ENCODE measurements at regions not wholly inside any gene's neighbourhood (a gene's known extent, or its start where the extent isn't known, plus 50 kb on each side); places are given as distances from the start of the nearest gene placed in this dataset.

- Histone ChIP-seq H3K36me3 (ENCODE audit: control insufficient read depth, insufficient read depth, low read length) (no peaks in the 10 kb centered on the region), H3K27ac (ENCODE audit: low read length) (no peak overlapping the region), H3K9me3 (ENCODE audit: control insufficient read depth, low read depth, low read length) (no peaks in the 10 kb centered on the region), H3K4me1 (ENCODE audit: control insufficient read depth, insufficient read depth, low read length) (no peaks in the 10 kb centered on the region), H3K4me3 (ENCODE audit: low read length) (no peak overlapping the region), H3K27me3 (ENCODE audit: control insufficient read depth, insufficient read depth, low read length) (peaks cover 7% of the 10 kb centered on the region)
- DNase-seq = no peak
- WGBS (ENCODE audit: insufficient coverage, low lambda C conversion rate) = no CpG with 5 or more reads among the region's 3 CpGs
Measured at GRCh38 chr6:40779409-40779808, 192.2 kb upstream of the LRFN2 start.

GRCh38 chr6:40778918-40779317, 191.8 kb upstream of the LRFN2 start:
- DNase-seq = no peak
- H3K27ac ChIP-seq (ENCODE audit: low read length) = no peak overlapping the region
- WGBS (ENCODE audit: insufficient coverage, low lambda C conversion rate) = no CpG with 5 or more reads among the region's 1 CpG

GRCh38 chr6:40778196-40778595, 191.0 kb upstream of the LRFN2 start:
- H3K4me3 ChIP-seq (ENCODE audit: low read length) = no peak overlapping the region
- WGBS (ENCODE audit: insufficient coverage, low lambda C conversion rate) = 100% methylated on average over 2 of the region's 3 CpGs
- H3K36me3 ChIP-seq (ENCODE audit: control insufficient read depth, insufficient read depth, low read length) = no peaks in the 10 kb centered on the region

More at GRCh38 chr6:40778918-40779317, 191.8 kb upstream of the LRFN2 start:
- Histone ChIP-seq H3K36me3 (ENCODE audit: control insufficient read depth, insufficient read depth, low read length) (no peaks in the 10 kb centered on the region), H3K4me1 (ENCODE audit: control insufficient read depth, insufficient read depth, low read length) (no peaks in the 10 kb centered on the region), H3K4me3 (ENCODE audit: low read length) (no peak overlapping the region), H3K27me3 (ENCODE audit: control insufficient read depth, insufficient read depth, low read length) (peaks cover 7% of the 10 kb centered on the region), H3K9me3 (ENCODE audit: control insufficient read depth, low read depth, low read length) (no peaks in the 10 kb centered on the region)

GRCh38 chr6:40774932-40775331, 187.8 kb upstream of the LRFN2 start:
- Histone ChIP-seq H3K36me3 (ENCODE audit: control insufficient read depth, insufficient read depth, low read length) (no peaks in the 10 kb centered on the region), H3K27ac (ENCODE audit: low read length) (no peak overlapping the region), H3K27me3 (ENCODE audit: control insufficient read depth, insufficient read depth, low read length) (peaks cover 6% of the 10 kb centered on the region), H3K4me3 (ENCODE audit: low read length) (no peak overlapping the region), H3K4me1 (ENCODE audit: control insufficient read depth, insufficient read depth, low read length) (no peaks in the 10 kb centered on the region), H3K9me3 (ENCODE audit: control insufficient read depth, low read depth, low read length) (no peaks in the 10 kb centered on the region)
- 100% methylated on average over 1 of the region's 1 CpG for WGBS (ENCODE audit: insufficient coverage, low lambda C conversion rate)
- no peak for DNase-seq

More at GRCh38 chr6:40778196-40778595, 191.0 kb upstream of the LRFN2 start:
- DNase-seq = no peak
- no peaks in the 10 kb centered on the region for H3K4me1 ChIP-seq (ENCODE audit: control insufficient read depth, insufficient read depth, low read length)
- peaks cover 6% of the 10 kb centered on the region for H3K27me3 ChIP-seq (ENCODE audit: control insufficient read depth, insufficient read depth, low read length)
- H3K9me3 ChIP-seq (ENCODE audit: control insufficient read depth, low read depth, low read length) = no peaks in the 10 kb centered on the region
- H3K27ac ChIP-seq (ENCODE audit: low read length) = no peak overlapping the region

- no peak for DNase-seq
Measured at GRCh38 chr6:40770794-40771193, 183.6 kb upstream of the LRFN2 start.

GRCh38 chr6:40764726-40765125, 177.6 kb upstream of the LRFN2 start:
- no CpG with 5 or more reads among the region's 1 CpG for WGBS (ENCODE audit: insufficient coverage, low lambda C conversion rate)
- H3K27ac ChIP-seq (ENCODE audit: low read length) = no peak overlapping the region

More at GRCh38 chr6:40770794-40771193, 183.6 kb upstream of the LRFN2 start:
- Histone ChIP-seq H3K9me3 (ENCODE audit: control insufficient read depth, low read depth, low read length) (no peaks in the 10 kb centered on the region), H3K4me1 (ENCODE audit: control insufficient read depth, insufficient read depth, low read length) (no peaks in the 10 kb centered on the region), H3K4me3 (ENCODE audit: low read length) (no peak overlapping the region), H3K27ac (ENCODE audit: low read length) (no peak overlapping the region), H3K27me3 (ENCODE audit: control insufficient read depth, insufficient read depth, low read length) (peaks cover 6% of the 10 kb centered on the region), H3K36me3 (ENCODE audit: control insufficient read depth, insufficient read depth, low read length) (no peaks in the 10 kb centered on the region)

GRCh38 chr6:40762981-40763380, 175.8 kb upstream of the LRFN2 start:
- peak; percentile 88 to 92 for DNase-seq
- no CpG with 5 or more reads among the region's 5 CpGs for WGBS (ENCODE audit: insufficient coverage, low lambda C conversion rate)
- Histone ChIP-seq H3K27ac (ENCODE audit: low read length) (no peak overlapping the region), H3K4me1 (ENCODE audit: control insufficient read depth, insufficient read depth, low read length) (no peaks in the 10 kb centered on the region), H3K27me3 (ENCODE audit: control insufficient read depth, insufficient read depth, low read length) (peaks cover 9% of the 10 kb centered on the region), H3K9me3 (ENCODE audit: control insufficient read depth, low read depth, low read length) (no peaks in the 10 kb centered on the region), H3K36me3 (ENCODE audit: control insufficient read depth, insufficient read depth, low read length) (no peaks in the 10 kb centered on the region), H3K4me3 (ENCODE audit: low read length) (no peak overlapping the region)

More at GRCh38 chr6:40764726-40765125, 177.6 kb upstream of the LRFN2 start:
- no peak overlapping the region for H3K4me3 ChIP-seq (ENCODE audit: low read length)
- no peaks in the 10 kb centered on the region for H3K9me3 ChIP-seq (ENCODE audit: control insufficient read depth, low read depth, low read length)
- no peaks in the 10 kb centered on the region for H3K4me1 ChIP-seq (ENCODE audit: control insufficient read depth, insufficient read depth, low read length)
- peaks cover 2% of the 10 kb centered on the region for H3K27me3 ChIP-seq (ENCODE audit: control insufficient read depth, insufficient read depth, low read length)
- no peak for DNase-seq
- no peaks in the 10 kb centered on the region for H3K36me3 ChIP-seq (ENCODE audit: control insufficient read depth, insufficient read depth, low read length)

- Histone ChIP-seq H3K27ac (ENCODE audit: low read length) (no peak overlapping the region), H3K36me3 (ENCODE audit: control insufficient read depth, insufficient read depth, low read length) (no peaks in the 10 kb centered on the region), H3K9me3 (ENCODE audit: control insufficient read depth, low read depth, low read length) (no peaks in the 10 kb centered on the region), H3K4me3 (ENCODE audit: low read length) (no peak overlapping the region), H3K27me3 (ENCODE audit: control insufficient read depth, insufficient read depth, low read length) (peaks cover 20% of the 10 kb centered on the region), H3K4me1 (ENCODE audit: control insufficient read depth, insufficient read depth, low read length) (no peaks in the 10 kb centered on the region)
- no peak for DNase-seq
- WGBS (ENCODE audit: insufficient coverage, low lambda C conversion rate) = no CpG with 5 or more reads among the region's 3 CpGs
Measured at GRCh38 chr6:40760887-40761286, 173.7 kb upstream of the LRFN2 start.

- no peaks in the 10 kb centered on the region for H3K36me3 ChIP-seq (ENCODE audit: control insufficient read depth, insufficient read depth, low read length)
- WGBS (ENCODE audit: insufficient coverage, low lambda C conversion rate) = no CpG with 5 or more reads among the region's 5 CpGs
- no peaks in the 10 kb centered on the region for H3K9me3 ChIP-seq (ENCODE audit: control insufficient read depth, low read depth, low read length)
- H3K4me1 ChIP-seq (ENCODE audit: control insufficient read depth, insufficient read depth, low read length) = no peaks in the 10 kb centered on the region
- DNase-seq = no peak
- H3K27ac ChIP-seq (ENCODE audit: low read length) = no peak overlapping the region
- H3K27me3 ChIP-seq (ENCODE audit: control insufficient read depth, insufficient read depth, low read length) = peaks cover 30% of the 10 kb centered on the region
- no peak overlapping the region for H3K4me3 ChIP-seq (ENCODE audit: low read length)
Measured at GRCh38 chr6:40759838-40760237, 172.7 kb upstream of the LRFN2 start.

GRCh38 chr6:40759264-40759663, 172.1 kb upstream of the LRFN2 start:
- H3K4me3 ChIP-seq (ENCODE audit: low read length) = no peak overlapping the region
- no peaks in the 10 kb centered on the region for H3K9me3 ChIP-seq (ENCODE audit: control insufficient read depth, low read depth, low read length)
- WGBS (ENCODE audit: insufficient coverage, low lambda C conversion rate) = no CpG with 5 or more reads among the region's 3 CpGs
- no peak for DNase-seq
- H3K4me1 ChIP-seq (ENCODE audit: control insufficient read depth, insufficient read depth, low read length) = no peaks in the 10 kb centered on the region
- no peaks in the 10 kb centered on the region for H3K36me3 ChIP-seq (ENCODE audit: control insufficient read depth, insufficient read depth, low read length)
- H3K27ac ChIP-seq (ENCODE audit: low read length) = no peak overlapping the region
- H3K27me3 ChIP-seq (ENCODE audit: control insufficient read depth, insufficient read depth, low read length) = peaks cover 36% of the 10 kb centered on the region

GRCh38 chr6:40755749-40756452, 168.7 kb upstream of the LRFN2 start:
- WGBS (ENCODE audit: insufficient coverage, low lambda C conversion rate) = no CpG with 5 or more reads among the region's 8 CpGs
- Histone ChIP-seq H3K36me3 (ENCODE audit: control insufficient read depth, insufficient read depth, low read length) (no peaks in the 10 kb centered on the region), H3K4me1 (ENCODE audit: control insufficient read depth, insufficient read depth, low read length) (no peaks in the 10 kb centered on the region), H3K9me3 (ENCODE audit: control insufficient read depth, low read depth, low read length) (no peaks in the 10 kb centered on the region), H3K27ac (ENCODE audit: low read length) (no peak overlapping the region), H3K27me3 (ENCODE audit: control insufficient read depth, insufficient read depth, low read length) (peaks cover 48% of the 10 kb centered on the region), H3K4me3 (ENCODE audit: low read length) (no peak overlapping the region)
- DNase-seq = no peak
